BLaER1 (cell line): ENCODE measurements at regions not wholly inside any gene's neighbourhood (a gene's known extent, or its start where the extent isn't known, plus 50 kb on each side); places are given as distances from the start of the nearest gene placed in this dataset.

ENCODE experiments used
- H3K27ac ChIP-seq: shearing (Covaris generic); formaldehyde crosslinking; 2 replicates; pipeline ENCODE4 v1.8.1; 2022
- H3K27me3 ChIP-seq: shearing (Covaris generic); formaldehyde crosslinking; 2 replicates; pipeline ENCODE4 v1.8.1; 2022
- H3K36me3 ChIP-seq: shearing (Covaris generic); formaldehyde crosslinking; 2 replicates; pipeline ENCODE4 v1.8.1; 2022
- H3K4me1 ChIP-seq: shearing (Covaris generic); formaldehyde crosslinking; 2 replicates; pipeline ENCODE4 v1.8.1; 2022
- H3K4me2 ChIP-seq: shearing (Covaris generic); formaldehyde crosslinking; 2 replicates; pipeline ENCODE4 v1.8.1; 2022
- H3K4me3 ChIP-seq: shearing (Covaris generic); formaldehyde crosslinking; 2 replicates; pipeline ENCODE4 v1.8.1; 2022
- H3K9ac ChIP-seq: shearing (Covaris generic); formaldehyde crosslinking; 2 replicates; pipeline ENCODE4 v1.8.1; 2022
- H3K9me3 ChIP-seq: shearing (Covaris generic); formaldehyde crosslinking; 2 replicates; pipeline ENCODE4 v1.8.1; 2022
- H4K20me1 ChIP-seq: shearing (Covaris generic); formaldehyde crosslinking; 2 replicates; pipeline ENCODE4 v1.8.1; 2022
- Cebpa-rat ChIP-seq: shearing (Covaris generic); IDR thresholded peaks from 2 replicates; pipeline ENCODE4 v1.8.1; 2022

GRCh38 chrX:51437521-51437920 lies 58.9 kb downstream of the NUDT11 start:
- H4K20me1 ChIP-seq: 0 out of 2 replicates have a peak, but pooled peaks cover 8% of the 10 kb centered on the region

GRCh38 chrX:51435101-51435500 lies 61.3 kb downstream of the NUDT11 start:
- Histone ChIP-seq H3K4me2 (no peak overlapping the region), H3K9me3 (no peaks in the 10 kb centered on the region), H3K27me3 (peaks cover 47% of the 10 kb centered on the region), H3K9ac (no peak overlapping the region), H4K20me1 (no peaks in the 10 kb centered on the region), H3K4me3 (no peak overlapping the region), H3K27ac (no peak overlapping the region), H3K36me3 (no peaks in the 10 kb centered on the region), H3K4me1 (no peaks in the 10 kb centered on the region)
- no peak for TF ChIP-seq Cebpa-rat

More at GRCh38 chrX:51437521-51437920, 58.9 kb downstream of the NUDT11 start:
- Histone ChIP-seq H3K36me3 (no peaks in the 10 kb centered on the region), H3K27me3 (peaks cover 71% of the 10 kb centered on the region), H3K27ac (no peak overlapping the region), H3K4me1 (no peaks in the 10 kb centered on the region), H3K9ac (no peak overlapping the region), H3K9me3 (no peaks in the 10 kb centered on the region), H3K4me2 (no peak overlapping the region), H3K4me3 (no peak overlapping the region)
- TF ChIP-seq Cebpa-rat: no peak

GRCh38 chrX:51421972-51422597 lies 74.3 kb downstream of the NUDT11 start:
- no peak overlapping the region for H3K27ac ChIP-seq
- no peak for TF ChIP-seq Cebpa-rat
- H3K4me2 ChIP-seq: no peak overlapping the region
- H4K20me1 ChIP-seq: peaks cover 5% of the 10 kb centered on the region; the same call in 1 of the 2 replicates
- H3K27me3 ChIP-seq: peaks cover 85% of the 10 kb centered on the region
- H3K9me3 ChIP-seq: no peaks in the 10 kb centered on the region
- no peaks in the 10 kb centered on the region for H3K36me3 ChIP-seq
- H3K4me3 ChIP-seq: no peak overlapping the region
- no peaks in the 10 kb centered on the region for H3K4me1 ChIP-seq
- no peak overlapping the region for H3K9ac ChIP-seq

- Histone ChIP-seq H3K4me1 (no peaks in the 10 kb centered on the region), H3K4me2 (no peak overlapping the region)
- TF ChIP-seq Cebpa-rat: no peak
Measured at GRCh38 chrX:51420610-51421009, 75.8 kb downstream of the NUDT11 start.

GRCh38 chrX:51408462-51408861 lies 75.8 kb downstream of the NUDT10 start:
- 0 out of 2 replicates have a peak, but pooled peaks cover 7% of the 10 kb centered on the region for H4K20me1 ChIP-seq
- no peak overlapping the region for H3K9ac ChIP-seq
- H3K27ac ChIP-seq: no peak overlapping the region
- H3K4me2 ChIP-seq: no peak overlapping the region
- H3K27me3 ChIP-seq: peaks cover 67% of the 10 kb centered on the region
- peaks cover 18% of the 10 kb centered on the region for H3K9me3 ChIP-seq
- H3K36me3 ChIP-seq: no peaks in the 10 kb centered on the region
- no peak overlapping the region for H3K4me3 ChIP-seq
- H3K4me1 ChIP-seq: no peaks in the 10 kb centered on the region
- TF ChIP-seq Cebpa-rat: no peak

More at GRCh38 chrX:51420610-51421009, 75.8 kb downstream of the NUDT11 start:
- Histone ChIP-seq H3K36me3 (no peaks in the 10 kb centered on the region), H3K9me3 (no peaks in the 10 kb centered on the region), H4K20me1 (peaks cover 5% of the 10 kb centered on the region; the same call in 1 of the 2 replicates), H3K4me3 (no peak overlapping the region), H3K27me3 (peaks cover 88% of the 10 kb centered on the region), H3K27ac (no peak overlapping the region), H3K9ac (no peak overlapping the region)

GRCh38 chrX:51407520-51408409 lies 75.1 kb downstream of the NUDT10 start:
- peaks cover 65% of the 10 kb centered on the region for H3K27me3 ChIP-seq
- H3K9ac ChIP-seq: no peak overlapping the region
- no peaks in the 10 kb centered on the region for H3K36me3 ChIP-seq
- peaks cover 18% of the 10 kb centered on the region for H3K9me3 ChIP-seq
- H3K4me2 ChIP-seq: no peak overlapping the region
- no peak for TF ChIP-seq Cebpa-rat
- 0 out of 2 replicates have a peak, but pooled peaks cover 7% of the 10 kb centered on the region for H4K20me1 ChIP-seq
- no peaks in the 10 kb centered on the region for H3K4me1 ChIP-seq
- H3K27ac ChIP-seq: no peak overlapping the region
- no peak overlapping the region for H3K4me3 ChIP-seq

- Histone ChIP-seq H3K27ac (no peak overlapping the region), H3K9me3 (peaks cover 18% of the 10 kb centered on the region), H3K4me2 (no peak overlapping the region), H3K4me1 (no peaks in the 10 kb centered on the region), H4K20me1 (0 out of 2 replicates have a peak, but pooled peaks cover 7% of the 10 kb centered on the region), H3K4me3 (no peak overlapping the region), H3K36me3 (no peaks in the 10 kb centered on the region), H3K27me3 (peaks cover 62% of the 10 kb centered on the region), H3K9ac (no peak overlapping the region)
- TF ChIP-seq Cebpa-rat: no peak
Measured at GRCh38 chrX:51406688-51407519, 74.3 kb downstream of the NUDT10 start.

GRCh38 chrX:51404445-51404844 lies 71.8 kb downstream of the NUDT10 start:
- H3K4me1 ChIP-seq: no peaks in the 10 kb centered on the region
- no peaks in the 10 kb centered on the region for H3K36me3 ChIP-seq
- H3K4me2 ChIP-seq: no peak overlapping the region
- H3K4me3 ChIP-seq: no peak overlapping the region
- H4K20me1 ChIP-seq: peaks cover 9% of the 10 kb centered on the region; the same call in 1 of the 2 replicates
- no peak overlapping the region for H3K9ac ChIP-seq
- no peak overlapping the region for H3K27ac ChIP-seq
- peaks cover 54% of the 10 kb centered on the region for H3K27me3 ChIP-seq
- H3K9me3 ChIP-seq: peaks cover 18% of the 10 kb centered on the region
- TF ChIP-seq Cebpa-rat: no peak

- TF ChIP-seq Cebpa-rat: no peak
- Histone ChIP-seq H3K4me1 (no peaks in the 10 kb centered on the region), H4K20me1 (peaks cover 6% of the 10 kb centered on the region; the same call in 1 of the 2 replicates), H3K27ac (no peak overlapping the region), H3K9ac (no peak overlapping the region), H3K4me3 (no peak overlapping the region), H3K27me3 (peaks cover 68% of the 10 kb centered on the region), H3K9me3 (no peaks in the 10 kb centered on the region), H3K36me3 (no peaks in the 10 kb centered on the region), H3K4me2 (no peak overlapping the region)
Measured at GRCh38 chrX:51395810-51396728, 63.4 kb downstream of the NUDT10 start.
